SK-N-SH (cell line): ENCODE measurements at regions not wholly inside any gene's neighbourhood (a gene's known extent, or its start where the extent isn't known, plus 50 kb on each side); places are given as distances from the start of the nearest gene placed in this dataset.

Experiments used
- CTCF ChIA-PET: fragments of 300-600, 350-600 bp; formaldehyde crosslinking; extraction: SDS; loops from one replicate; lab custom pipeline; 2021; lab: Yijun Ruan, JAX
- POLR2A ChIA-PET: fragments of 350-600 bp; sonication (Branson Sonifier 250); formaldehyde crosslinking; extraction: SDS; loops from one replicate; lab custom pipeline; 2020; ENCODE audit warnings: antibody characterized with exemption, inconsistent platforms; lab: Yijun Ruan, JAX
- DNase-seq: peaks from one replicate; pipeline ENCODE4 v3.0.0; 2012
- H2AFZ ChIP-seq: fragments of 200-600 bp; sonication (generic); 2 replicates; pipeline ENCODE4 v1.8.1; 2016; ENCODE audit warnings: antibody characterized with exemption, mild to moderate bottlenecking, low read depth
- H3F3A ChIP-seq: fragments of 200-600 bp; sonication (generic); replicated peaks from 2 replicates; pipeline ENCODE3; 2016; ENCODE audit warnings: antibody characterized with exemption, mild to moderate bottlenecking; ENCODE audit not compliant: insufficient read depth
- H3K27ac ChIP-seq, 2 experiments: fragments of 200-500 bp in 1 of 2; fragments of 200-600 bp in 1 of 2; sonication (Bioruptor generic) in 1 of 2; sonication (generic), shearing (Covaris generic) in 1 of 2; 2 replicates each; pipeline versions ENCODE4 v1.5.1 to v1.6.1; 2014 to 2016; ENCODE audit warnings: low read depth in 2 of 2, inconsistent platforms in 1 of 2, low read length in 1 of 2, mild to moderate bottlenecking in 1 of 2, mixed read lengths in 1 of 2
- H3K27me3 ChIP-seq: fragments of 200-600 bp; sonication (generic), shearing (Covaris generic); 2 replicates; pipeline ENCODE4 v1.6.1; 2016; ENCODE audit warnings: mixed run types; ENCODE audit not compliant: insufficient read depth
- H3K36me3 ChIP-seq, 2 experiments: fragments of 200-500 bp in 1 of 2; fragments of 200-600 bp in 1 of 2; sonication (Bioruptor generic) in 1 of 2; sonication (generic) in 1 of 2; replicated peaks in 1 of 2; 2 replicates each; pipeline versions ENCODE3 to v1.5.1; 2014 to 2016; ENCODE audit warnings: low read length in 1 of 2, mild to moderate bottlenecking in 1 of 2; ENCODE audit not compliant: insufficient read depth in 2 of 2, control insufficient read depth in 1 of 2
- H3K4me1 ChIP-seq, 2 experiments: fragments of 200-500 bp in 1 of 2; fragments of 200-600 bp in 1 of 2; sonication (Bioruptor generic) in 1 of 2; sonication (generic), shearing (Covaris generic) in 1 of 2; 2 replicates each; pipeline versions ENCODE4 v1.5.1 to v1.6.1; 2014 to 2016; ENCODE audit warnings: low read depth in 1 of 2, low read length in 1 of 2, mixed run types in 1 of 2; ENCODE audit not compliant: insufficient read depth in 2 of 2, control insufficient read depth in 1 of 2
- H3K4me2 ChIP-seq: fragments of 200-600 bp; sonication (generic), shearing (Covaris generic); 2 replicates; pipeline ENCODE4 v1.6.1; 2017; ENCODE audit warnings: mixed run types
- H3K4me3 ChIP-seq, 2 experiments: fragments of 200-500 bp in 1 of 2; fragments of 200-600 bp in 1 of 2; sonication (Bioruptor generic) in 1 of 2; sonication (generic), shearing (Covaris generic) in 1 of 2; 2 replicates each; pipeline versions ENCODE4 v1.5.1 to v1.8.1; 2014 to 2016; ENCODE audit warnings: low read depth in 2 of 2, inconsistent platforms in 1 of 2, low read length in 1 of 2, mild to moderate bottlenecking in 1 of 2, mixed read lengths in 1 of 2, moderate library complexity in 1 of 2
- H3K79me2 ChIP-seq: fragments of 200-600 bp; sonication (generic); 2 replicates; pipeline ENCODE4 v1.8.1; 2017; ENCODE audit warnings: mild to moderate bottlenecking; ENCODE audit not compliant: insufficient read depth
- H3K9ac ChIP-seq: fragments of 200-600 bp; sonication (generic); 2 replicates; pipeline ENCODE4 v1.6.1; 2017; ENCODE audit warnings: mixed run types
- H3K9me2 ChIP-seq: fragments of 200-600 bp; sonication (generic); 2 replicates; pipeline ENCODE4 v1.6.1; 2017; ENCODE audit warnings: mixed run types
- H3K9me3 ChIP-seq: fragments of 200-600 bp; sonication (generic); 2 replicates; pipeline ENCODE4 v1.6.1; 2017; ENCODE audit warnings: mixed run types, mild to moderate bottlenecking, moderate library complexity
- H4K20me1 ChIP-seq: fragments of 200-600 bp; sonication (generic); 2 replicates; pipeline ENCODE4 v1.6.1; 2017; ENCODE audit warnings: mild to moderate bottlenecking, mixed run types; ENCODE audit not compliant: insufficient read depth
- ELF1 ChIP-seq: IDR thresholded peaks from 2 replicates; pipeline ENCODE4 v1.4.0; 2012
- EP300 ChIP-seq, 2 experiments: IDR thresholded peaks; 2 replicates each; pipeline versions ENCODE4 v1.4.0 to v1.6.1; 2012; ENCODE audit warnings: borderline replicate concordance in 1 of 2, low read depth in 1 of 2, low read length in 1 of 2
- EZH2phosphoT487 ChIP-seq: fragments of 200-600 bp; sonication (generic); IDR thresholded peaks from 2 replicates; pipeline ENCODE4 v1.6.1; 2017; ENCODE audit warnings: low read depth, mixed run types, mild to moderate bottlenecking, antibody characterized with exemption, moderate library complexity, borderline replicate concordance
- FOSL2 ChIP-seq: IDR thresholded peaks from 2 replicates; pipeline ENCODE4 v1.4.0; 2012; ENCODE audit warnings: low read depth, mild to moderate bottlenecking, moderate library complexity, borderline replicate concordance
- GATA2 ChIP-seq: sonication (generic); formaldehyde crosslinking; IDR thresholded peaks from 2 replicates; pipeline ENCODE4 v1.5.0; 2020; ENCODE audit warnings: mild to moderate bottlenecking, missing genetic modification reagents
- MEF2A ChIP-seq: IDR thresholded peaks from 2 replicates; pipeline ENCODE4 v1.4.0; 2012; ENCODE audit warnings: low read depth, borderline replicate concordance
- POLR2AphosphoS5 ChIP-seq: IDR thresholded peaks from 2 replicates; pipeline ENCODE4 v1.6.1; 2012; ENCODE audit warnings: low read depth, low read length
- RAD21 ChIP-seq: IDR thresholded peaks from 2 replicates; pipeline ENCODE4 v1.6.1; 2012; ENCODE audit warnings: mild to moderate bottlenecking, low read length
- RCOR1 ChIP-seq: fragments of 150-350 bp; IDR thresholded peaks from 2 replicates; pipeline ENCODE4 v1.6.1; 2017; ENCODE audit warnings: antibody characterized with exemption, low read length
- RFX5 ChIP-seq: IDR thresholded peaks from 2 replicates; pipeline ENCODE4 v1.6.1; 2012; ENCODE audit warnings: mild to moderate bottlenecking, improper control_type of control experiment, low read length
- RXRA ChIP-seq: IDR thresholded peaks from 2 replicates; pipeline ENCODE4 v1.4.0; 2012; ENCODE audit warnings: low read depth, mild to moderate bottlenecking, borderline replicate concordance
- SIN3A ChIP-seq: IDR thresholded peaks from 2 replicates; pipeline ENCODE4 v1.6.1; 2012; ENCODE audit warnings: low read depth, mild to moderate bottlenecking, low read length, moderate library complexity, borderline replicate concordance
- TCF12 ChIP-seq: IDR thresholded peaks from 2 replicates; pipeline ENCODE4 v1.4.0; 2012
- TEAD4 ChIP-seq: IDR thresholded peaks from 2 replicates; pipeline ENCODE4 v1.4.0; 2012; ENCODE audit warnings: mild to moderate bottlenecking, borderline replicate concordance; ENCODE audit not compliant: insufficient read depth
- WGBS: methylation state at CpG from one replicate; pipeline ENCODE4 v1.1.6; 2017; ENCODE audit warnings: low lambda C conversion rate; 5-methylcytosine and 5-hydroxymethylcytosine counted together
- TF ChIP-seq, protein P1 (sequence below): IDR thresholded peaks from 2 replicates; pipeline ENCODE4 v1.4.0; 2012; ENCODE audit warnings: low read depth
- TF ChIP-seq, protein P2 (sequence below): fragments of 150-350 bp; IDR thresholded peaks from 2 replicates; pipeline ENCODE4 v1.6.1; 2016; ENCODE audit warnings: mild to moderate bottlenecking, low read depth, low read length
- TF ChIP-seq, protein P3 (sequence below): fragments of 200-600 bp; sonication (generic); IDR thresholded peaks from 2 replicates; pipeline ENCODE4 v1.6.1; 2017; ENCODE audit warnings: antibody characterized with exemption, mild to moderate bottlenecking, moderate library complexity
- TF ChIP-seq, protein P4 (sequence below): IDR thresholded peaks from 2 replicates; pipeline ENCODE4 v1.6.1; 2012; ENCODE audit warnings: mild to moderate bottlenecking, low read depth, low read length, moderate library complexity

DNA sequence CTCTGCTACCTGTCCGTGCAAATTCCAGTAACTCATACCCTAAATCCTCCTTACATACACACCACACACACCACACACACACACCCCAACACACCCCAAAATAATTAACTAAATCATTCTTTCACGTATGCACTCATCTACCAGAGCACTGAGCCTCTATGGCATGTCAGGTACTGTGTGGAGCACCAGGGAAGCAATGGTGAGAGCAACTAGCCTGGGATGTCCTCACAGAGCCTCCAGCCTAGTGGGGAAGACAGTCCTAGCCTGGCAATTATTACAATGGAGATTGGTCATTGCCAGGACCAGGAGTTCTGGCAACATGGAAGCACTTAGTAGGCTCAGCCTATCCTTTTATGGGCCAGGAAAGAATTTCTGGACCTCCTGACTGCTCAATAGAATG, 72.7 kb upstream of the LCLAT1 start (continued):
- TF ChIP-seq, protein P1, sequence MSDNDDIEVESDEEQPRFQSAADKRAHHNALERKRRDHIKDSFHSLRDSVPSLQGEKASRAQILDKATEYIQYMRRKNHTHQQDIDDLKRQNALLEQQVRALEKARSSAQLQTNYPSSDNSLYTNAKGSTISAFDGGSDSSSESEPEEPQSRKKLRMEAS, result no peak
- TF ChIP-seq EP300 (IDR thresholded peaks at IDR 0.05; ENCODE audit: borderline replicate concordance in 1 of 2, low read depth in 1 of 2, low read length in 1 of 2), result no peak
- TF ChIP-seq, protein P2, sequence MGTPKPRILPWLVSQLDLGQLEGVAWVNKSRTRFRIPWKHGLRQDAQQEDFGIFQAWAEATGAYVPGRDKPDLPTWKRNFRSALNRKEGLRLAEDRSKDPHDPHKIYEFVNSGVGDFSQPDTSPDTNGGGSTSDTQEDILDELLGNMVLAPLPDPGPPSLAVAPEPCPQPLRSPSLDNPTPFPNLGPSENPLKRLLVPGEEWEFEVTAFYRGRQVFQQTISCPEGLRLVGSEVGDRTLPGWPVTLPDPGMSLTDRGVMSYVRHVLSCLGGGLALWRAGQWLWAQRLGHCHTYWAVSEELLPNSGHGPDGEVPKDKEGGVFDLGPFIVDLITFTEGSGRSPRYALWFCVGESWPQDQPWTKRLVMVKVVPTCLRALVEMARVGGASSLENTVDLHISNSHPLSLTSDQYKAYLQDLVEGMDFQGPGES, result no peak
- TF ChIP-seq TCF12, result no peak
- no peak for TF ChIP-seq POLR2AphosphoS5
- TF ChIP-seq SIN3A, result no peak
- TF ChIP-seq ELF1, result no peak

DNA sequence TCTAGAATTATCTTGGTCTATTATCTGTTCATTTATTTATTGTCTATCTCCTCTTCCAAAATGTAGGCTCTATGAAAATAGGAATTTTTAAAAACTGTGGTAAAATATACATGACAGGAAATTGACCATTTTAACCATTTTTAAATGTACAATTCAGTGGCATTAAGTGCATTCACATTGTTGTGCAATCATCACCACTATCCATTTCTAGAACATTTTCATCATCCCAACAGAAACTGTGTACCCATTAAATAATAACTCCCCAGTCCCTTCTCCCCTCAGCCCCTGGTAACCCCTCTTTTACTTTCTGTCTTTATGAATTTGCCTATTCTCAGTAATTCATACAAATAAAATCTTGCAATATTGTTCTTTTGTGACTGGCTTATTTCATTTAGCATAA, 71.1 kb upstream of the LCLAT1 start:
- no peak overlapping the region for H3K4me2 ChIP-seq
- H2AFZ ChIP-seq, result no peak overlapping the region
- no peak overlapping the region for H3K27ac ChIP-seq
- CTCF ChIA-PET, result interaction anchor here (1.3 kb wide), 1 partner anchor 211 kb away, joined by 3 read pairs; no protein-coding TSS in a partner anchor
- no peaks in the 10 kb centered on the region for H3K27me3 ChIP-seq
- no peaks in the 10 kb centered on the region for H3K79me2 ChIP-seq
- DNase-seq, result no peak
- no peaks in the 10 kb centered on the region for H4K20me1 ChIP-seq
- no peak overlapping the region for H3K4me3 ChIP-seq
- TF ChIP-seq MEF2A (no peak), TEAD4 (no peak), RCOR1 (no peak), EZH2phosphoT487 (no peak)
- TF ChIP-seq, protein P3, sequence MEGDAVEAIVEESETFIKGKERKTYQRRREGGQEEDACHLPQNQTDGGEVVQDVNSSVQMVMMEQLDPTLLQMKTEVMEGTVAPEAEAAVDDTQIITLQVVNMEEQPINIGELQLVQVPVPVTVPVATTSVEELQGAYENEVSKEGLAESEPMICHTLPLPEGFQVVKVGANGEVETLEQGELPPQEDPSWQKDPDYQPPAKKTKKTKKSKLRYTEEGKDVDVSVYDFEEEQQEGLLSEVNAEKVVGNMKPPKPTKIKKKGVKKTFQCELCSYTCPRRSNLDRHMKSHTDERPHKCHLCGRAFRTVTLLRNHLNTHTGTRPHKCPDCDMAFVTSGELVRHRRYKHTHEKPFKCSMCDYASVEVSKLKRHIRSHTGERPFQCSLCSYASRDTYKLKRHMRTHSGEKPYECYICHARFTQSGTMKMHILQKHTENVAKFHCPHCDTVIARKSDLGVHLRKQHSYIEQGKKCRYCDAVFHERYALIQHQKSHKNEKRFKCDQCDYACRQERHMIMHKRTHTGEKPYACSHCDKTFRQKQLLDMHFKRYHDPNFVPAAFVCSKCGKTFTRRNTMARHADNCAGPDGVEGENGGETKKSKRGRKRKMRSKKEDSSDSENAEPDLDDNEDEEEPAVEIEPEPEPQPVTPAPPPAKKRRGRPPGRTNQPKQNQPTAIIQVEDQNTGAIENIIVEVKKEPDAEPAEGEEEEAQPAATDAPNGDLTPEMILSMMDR, result no peak
- peaks cover 0 to 12% of the 10 kb centered on the region in 2 experiments; a peak in 1 of 4 replicates for H3K4me1 ChIP-seq
- H3F3A ChIP-seq, result no peaks in the 10 kb centered on the region
- H3K9me3 ChIP-seq, result no peaks in the 10 kb centered on the region
- no peaks in the 10 kb centered on the region for H3K9me2 ChIP-seq
- no peak overlapping the region for H3K9ac ChIP-seq
- no peaks in the 10 kb centered on the region for H3K36me3 ChIP-seq
- POLR2A ChIA-PET, result no interaction called here

DNA sequence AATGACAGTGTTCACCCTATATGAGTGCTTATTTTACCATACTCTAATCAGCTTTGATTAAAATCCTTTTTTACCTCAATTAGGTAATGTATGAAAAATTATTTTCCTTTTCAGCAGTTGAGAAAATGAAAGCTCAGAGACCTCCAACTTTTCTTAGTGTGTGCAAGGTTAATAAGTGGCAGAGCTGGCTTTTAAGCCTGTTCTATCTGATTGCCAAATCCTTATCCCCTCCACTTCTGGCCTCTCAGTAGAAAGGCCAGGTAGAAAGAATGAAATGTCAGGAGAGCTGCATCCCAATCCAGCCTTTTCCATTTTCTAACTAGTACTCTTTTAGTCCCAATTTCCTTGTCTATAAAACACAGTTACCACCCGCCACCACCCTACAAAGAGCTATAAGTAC, 67.6 kb upstream of the LCLAT1 start:
- WGBS, result 92% methylated on average over 1 of the region's 1 CpG
- CTCF ChIA-PET, result interaction anchor here (0.8 to 1.2 kb wide), 4 partner anchors 8 to 214 kb away, joined by 3 read pairs; no protein-coding TSS in a partner anchor
- H3K4me1 ChIP-seq, result no peaks in the 10 kb centered on the region
- no peak for TF ChIP-seq FOSL2
- TF ChIP-seq RXRA, result no peak
- TF ChIP-seq, protein P4, sequence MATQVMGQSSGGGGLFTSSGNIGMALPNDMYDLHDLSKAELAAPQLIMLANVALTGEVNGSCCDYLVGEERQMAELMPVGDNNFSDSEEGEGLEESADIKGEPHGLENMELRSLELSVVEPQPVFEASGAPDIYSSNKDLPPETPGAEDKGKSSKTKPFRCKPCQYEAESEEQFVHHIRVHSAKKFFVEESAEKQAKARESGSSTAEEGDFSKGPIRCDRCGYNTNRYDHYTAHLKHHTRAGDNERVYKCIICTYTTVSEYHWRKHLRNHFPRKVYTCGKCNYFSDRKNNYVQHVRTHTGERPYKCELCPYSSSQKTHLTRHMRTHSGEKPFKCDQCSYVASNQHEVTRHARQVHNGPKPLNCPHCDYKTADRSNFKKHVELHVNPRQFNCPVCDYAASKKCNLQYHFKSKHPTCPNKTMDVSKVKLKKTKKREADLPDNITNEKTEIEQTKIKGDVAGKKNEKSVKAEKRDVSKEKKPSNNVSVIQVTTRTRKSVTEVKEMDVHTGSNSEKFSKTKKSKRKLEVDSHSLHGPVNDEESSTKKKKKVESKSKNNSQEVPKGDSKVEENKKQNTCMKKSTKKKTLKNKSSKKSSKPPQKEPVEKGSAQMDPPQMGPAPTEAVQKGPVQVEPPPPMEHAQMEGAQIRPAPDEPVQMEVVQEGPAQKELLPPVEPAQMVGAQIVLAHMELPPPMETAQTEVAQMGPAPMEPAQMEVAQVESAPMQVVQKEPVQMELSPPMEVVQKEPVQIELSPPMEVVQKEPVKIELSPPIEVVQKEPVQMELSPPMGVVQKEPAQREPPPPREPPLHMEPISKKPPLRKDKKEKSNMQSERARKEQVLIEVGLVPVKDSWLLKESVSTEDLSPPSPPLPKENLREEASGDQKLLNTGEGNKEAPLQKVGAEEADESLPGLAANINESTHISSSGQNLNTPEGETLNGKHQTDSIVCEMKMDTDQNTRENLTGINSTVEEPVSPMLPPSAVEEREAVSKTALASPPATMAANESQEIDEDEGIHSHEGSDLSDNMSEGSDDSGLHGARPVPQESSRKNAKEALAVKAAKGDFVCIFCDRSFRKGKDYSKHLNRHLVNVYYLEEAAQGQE, result no peak
- no peak for TF ChIP-seq RCOR1
- TF ChIP-seq GATA2 (CRISPR knock-in tag), result no peak
- no peak for TF ChIP-seq EP300 (IDR thresholded peaks at IDR 0.05; ENCODE audit: borderline replicate concordance in 1 of 2, low read depth in 1 of 2, low read length in 1 of 2)
- TF ChIP-seq RFX5, result no peak
- TF ChIP-seq, protein P3, result no peak
- no peak for TF ChIP-seq RAD21

More for the DNA sequence above, 67.6 kb upstream of the LCLAT1 start:
- H3K79me2 ChIP-seq, result no peaks in the 10 kb centered on the region
- H3K4me2 ChIP-seq, result no peak overlapping the region
- no peaks in the 10 kb centered on the region for H3K9me3 ChIP-seq
- no peaks in the 10 kb centered on the region for H3F3A ChIP-seq
- no peaks in the 10 kb centered on the region for H3K27me3 ChIP-seq
- H3K27ac ChIP-seq, result no peak overlapping the region
- DNase-seq, result no peak
- H3K36me3 ChIP-seq, result no peaks in the 10 kb centered on the region
- H3K9ac ChIP-seq, result no peak overlapping the region
- H2AFZ ChIP-seq, result no peak overlapping the region
- POLR2A ChIA-PET, result no interaction called here
- no peak overlapping the region for H3K4me3 ChIP-seq
- no peaks in the 10 kb centered on the region for H4K20me1 ChIP-seq
- no peaks in the 10 kb centered on the region for H3K9me2 ChIP-seq
